Fibroblast of pulmonary artery (primary cell): ENCODE measurements at regions not wholly inside any gene's neighbourhood (a gene's known extent, or its start where the extent isn't known, plus 50 kb on each side); places are given as distances from the start of the nearest gene placed in this dataset.

Experiments
- DNase-seq: peaks from one replicate; pipeline ENCODE4 v3.0.0-alpha.2; 2010; ENCODE audit warnings: low read depth
- H3K4me3 ChIP-seq: replicated peaks from 2 replicates; pipeline ENCODE4 v1.5.1; 2011; ENCODE audit warnings: low read depth, mild to moderate bottlenecking, control low read depth, low read length, moderate library complexity
- CTCF ChIP-seq: IDR thresholded peaks from 2 replicates; pipeline ENCODE4 v1.5.1; 2011; ENCODE audit warnings: mild to moderate bottlenecking, control low read depth, low read length, inconsistent platforms; ENCODE audit errors: missing control alignments

- TF ChIP-seq CTCF, result no peak
- peak; percentile 79 for DNase-seq
- no peak overlapping the region for H3K4me3 ChIP-seq
Observed at GRCh38 chr2:45182667-45183295, 173.5 kb upstream of the SIX2 start.

GRCh38 chr2:45180779-45181178 lies 171.5 kb upstream of the SIX2 start:
- peak; percentile 60 for DNase-seq
- H3K4me3 ChIP-seq, result no peak overlapping the region
- no peak for TF ChIP-seq CTCF

- H3K4me3 ChIP-seq, result no peak overlapping the region
- DNase-seq, result peak; percentile 60
Observed at GRCh38 chr2:45180033-45180746, 170.9 kb upstream of the SIX2 start.

GRCh38 chr2:45178854-45179253 lies 169.6 kb upstream of the SIX2 start:
- no peak for TF ChIP-seq CTCF
- no peak overlapping the region for H3K4me3 ChIP-seq

More at GRCh38 chr2:45180033-45180746, 170.9 kb upstream of the SIX2 start:
- no peak for TF ChIP-seq CTCF

GRCh38 chr2:45178359-45178758 lies 169.1 kb upstream of the SIX2 start:
- no peak for DNase-seq
- no peak overlapping the region for H3K4me3 ChIP-seq
- no peak for TF ChIP-seq CTCF

More at GRCh38 chr2:45178854-45179253, 169.6 kb upstream of the SIX2 start:
- DNase-seq, result peak; percentile 46

GRCh38 chr2:45177870-45178269 lies 168.6 kb upstream of the SIX2 start:
- no peak overlapping the region for H3K4me3 ChIP-seq
- DNase-seq, result peak; percentile 99
- no peak for TF ChIP-seq CTCF
